ENCODE measurements at regions not wholly inside any gene's neighbourhood (a gene's known extent, or its start where the extent isn't known, plus 50 kb on each side); places are given as distances from the start of the nearest gene placed in this dataset.

DNA sequence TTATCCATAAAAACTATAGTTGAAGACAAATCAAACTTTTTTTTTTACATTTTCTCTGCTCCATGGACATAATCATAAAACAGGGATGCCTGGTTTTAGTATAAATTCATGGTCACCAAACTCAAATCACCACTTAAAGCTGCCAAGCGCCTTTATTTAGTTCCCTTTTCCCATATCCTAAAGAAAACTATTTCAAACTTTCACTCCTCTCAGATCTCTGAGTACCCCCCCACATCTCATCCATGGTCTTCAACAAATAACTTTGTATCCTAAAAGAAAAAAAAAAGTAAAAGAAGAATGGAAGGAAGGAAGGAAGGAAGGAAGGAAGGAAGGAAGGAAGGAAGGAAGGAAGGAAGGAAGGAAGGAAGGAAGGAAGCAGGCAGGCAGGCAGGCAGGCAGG, 1438.7 kb downstream of the C4orf33 start:
- FAIRE-seq (no peak), DNase-seq (ENCODE audit: low spot score in 2 of 2) (no peak)

DNA sequence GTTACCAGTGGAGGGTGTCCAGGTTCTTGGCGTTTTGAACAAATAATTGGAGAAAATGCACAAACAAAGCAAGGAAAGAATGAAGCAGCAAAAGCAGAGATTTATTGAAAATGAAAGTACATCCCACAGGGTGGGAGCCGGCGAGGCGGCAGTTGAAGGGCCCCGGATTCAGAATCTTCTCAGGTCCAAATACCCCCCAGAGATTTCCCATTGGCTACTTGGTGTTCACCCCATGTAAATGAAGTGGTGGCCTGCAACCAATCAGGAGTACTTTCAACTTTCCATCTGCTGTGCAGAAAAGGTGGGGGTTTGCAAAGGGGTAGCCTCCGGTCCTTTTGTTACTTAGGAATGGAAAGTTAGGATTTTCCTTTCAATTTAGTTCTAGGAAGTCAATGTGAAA, 1447.0 kb downstream of the C4orf33 start:
- DNase-seq (ENCODE audit: low spot score in 2 of 2) (no peak), FAIRE-seq (no peak)

DNA sequence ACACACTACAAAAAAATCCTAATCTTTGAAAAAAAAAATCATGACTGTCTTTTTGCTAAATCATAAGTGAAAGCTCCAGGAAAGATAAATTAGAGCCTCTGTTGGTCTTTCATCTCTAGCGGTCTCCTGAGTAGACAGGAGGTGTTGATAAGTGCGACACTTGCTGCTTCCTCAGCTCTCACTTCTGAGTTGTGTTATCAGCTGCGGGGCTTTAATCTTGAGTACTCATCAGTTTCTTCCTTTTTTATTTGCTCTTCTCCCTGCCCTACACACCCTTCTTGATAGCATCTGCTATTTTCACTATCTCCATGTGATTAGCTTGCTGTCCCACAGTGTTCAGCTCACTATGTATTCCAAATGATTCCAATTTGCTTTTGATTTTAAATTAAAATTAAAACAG, 1449.2 kb downstream of the C4orf33 start:
- DNase-seq (ENCODE audit: low spot score in 2 of 2) (no peak), FAIRE-seq (no peak)

DNA sequence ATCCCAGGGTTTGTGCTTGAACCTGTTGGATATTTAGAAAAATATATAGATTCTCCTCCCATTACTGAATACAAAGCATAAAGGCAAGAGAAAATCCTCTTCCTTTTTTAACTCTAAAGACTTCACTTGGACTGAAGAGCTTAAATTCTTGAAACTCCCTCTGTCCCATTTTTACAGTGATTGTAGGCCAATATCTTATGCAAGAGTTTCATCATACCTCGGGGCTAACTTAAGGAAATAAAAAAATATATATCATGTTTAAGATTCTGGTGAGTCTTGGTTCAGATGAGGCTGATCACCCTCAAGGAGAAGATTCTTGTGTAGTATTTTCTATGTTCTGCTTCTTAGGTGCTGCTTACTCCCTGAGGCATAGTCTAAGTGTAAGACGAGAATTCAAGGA, 1449.6 kb downstream of the C4orf33 start:
- DNase-seq (ENCODE audit: low spot score in 2 of 2): no peak
- FAIRE-seq: no peak

DNA sequence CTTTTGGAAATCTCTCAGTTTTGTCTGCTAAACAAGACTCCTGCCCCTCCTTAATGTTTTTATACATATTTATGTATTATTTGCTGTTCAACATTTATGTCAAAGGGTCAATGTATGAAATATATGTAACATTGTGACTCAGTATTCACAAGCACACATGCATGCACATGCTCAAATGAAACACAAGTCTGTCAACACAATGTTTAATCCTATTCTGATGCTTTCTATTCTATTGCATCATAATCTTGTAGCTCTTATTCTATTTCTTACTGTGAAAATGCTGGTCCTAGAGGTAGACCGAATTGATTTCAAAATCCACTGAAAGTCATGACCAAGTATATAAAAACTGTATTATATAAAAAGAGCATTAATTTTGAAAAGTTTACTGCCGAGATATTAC, 1463.3 kb downstream of the C4orf33 start:
- FAIRE-seq (no peak), DNase-seq (ENCODE audit: low spot score in 2 of 2) (no peak)

DNA sequence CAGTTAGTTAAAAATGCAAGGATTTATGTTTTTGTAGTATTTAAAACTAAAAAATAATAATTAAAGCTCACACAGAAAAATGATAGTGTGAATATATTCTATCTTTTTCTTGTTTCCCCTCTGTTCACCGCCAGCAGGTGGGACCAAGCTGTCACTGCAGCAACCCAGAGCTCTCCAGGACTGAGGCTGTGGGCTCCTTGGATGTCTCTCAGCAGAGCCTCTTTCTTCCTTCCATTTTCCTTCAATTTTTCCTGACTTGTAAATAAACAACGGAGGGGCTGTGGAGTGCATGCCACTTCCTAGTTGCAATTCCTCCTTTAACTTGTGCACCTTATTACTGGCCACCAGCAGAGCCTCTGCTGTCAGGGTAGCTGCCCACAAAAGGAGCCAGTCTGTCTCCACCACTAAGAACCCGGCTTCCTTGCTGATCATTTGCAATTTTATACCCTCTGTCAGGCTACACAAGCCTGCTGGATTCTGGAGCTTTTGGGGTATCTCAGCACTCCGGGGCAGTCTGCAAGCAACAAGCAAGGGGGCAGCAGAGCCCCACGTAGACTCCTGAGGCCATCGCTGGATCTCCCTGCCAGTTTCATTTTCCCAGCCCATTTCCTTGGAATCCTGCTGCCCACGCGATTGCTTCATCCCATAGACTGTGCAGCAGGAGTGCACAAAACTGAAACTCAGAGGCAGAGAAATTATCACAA, 1467.4 kb downstream of the C4orf33 start:
- no peak for FAIRE-seq
- peak in 1 of 2 donors; percentile 1 for DNase-seq (ENCODE audit: low spot score in 2 of 2)

DNA sequence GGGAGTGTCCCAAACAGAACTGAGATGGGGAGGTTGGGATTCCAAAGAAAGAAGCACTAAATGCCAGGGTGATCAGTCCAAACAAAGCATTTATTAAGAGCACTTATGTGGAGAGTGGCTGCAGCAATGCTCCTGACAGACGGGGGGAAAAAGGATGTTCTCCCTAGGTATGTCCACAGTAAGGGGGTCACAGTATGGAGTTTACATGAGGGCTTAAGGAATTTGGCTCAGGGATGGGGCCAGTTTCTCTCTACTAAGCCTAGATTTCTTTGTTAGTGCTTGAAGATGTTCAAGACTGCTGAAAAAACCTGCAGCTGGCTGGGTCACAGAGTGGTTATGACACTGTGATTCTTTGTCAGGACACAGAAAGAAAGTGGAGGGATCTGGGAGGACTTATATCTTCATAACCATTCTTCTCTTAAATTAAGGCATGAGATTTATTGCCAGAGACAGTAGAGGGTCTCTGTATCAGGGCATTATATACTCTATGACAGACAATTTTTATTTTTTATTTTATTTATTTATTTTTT, 1468.0 kb downstream of the C4orf33 start:
- no peak for DNase-seq (ENCODE audit: low spot score in 2 of 2)
- FAIRE-seq: no peak

DNA sequence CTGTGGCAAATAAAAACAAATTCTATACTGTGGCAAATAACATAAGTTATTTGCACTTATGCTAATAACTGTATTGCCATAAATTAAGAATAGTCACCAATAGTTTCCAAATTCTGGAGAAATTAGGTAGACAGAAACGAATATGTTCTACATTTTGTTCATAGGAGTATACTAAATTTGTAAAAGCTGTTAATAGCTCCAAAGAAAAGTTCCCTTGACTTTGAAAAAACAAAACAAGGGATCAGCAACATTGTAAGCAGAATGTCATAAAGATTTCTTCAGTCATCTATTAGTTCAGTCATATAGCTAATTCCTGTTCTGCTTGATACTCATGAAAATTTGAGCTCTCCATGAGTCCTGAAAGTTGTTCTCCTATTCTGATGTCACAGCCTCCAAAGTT, 1472.8 kb downstream of the C4orf33 start:
- DNase-seq (ENCODE audit: low spot score in 2 of 2) (no peak), FAIRE-seq (no peak)

DNA sequence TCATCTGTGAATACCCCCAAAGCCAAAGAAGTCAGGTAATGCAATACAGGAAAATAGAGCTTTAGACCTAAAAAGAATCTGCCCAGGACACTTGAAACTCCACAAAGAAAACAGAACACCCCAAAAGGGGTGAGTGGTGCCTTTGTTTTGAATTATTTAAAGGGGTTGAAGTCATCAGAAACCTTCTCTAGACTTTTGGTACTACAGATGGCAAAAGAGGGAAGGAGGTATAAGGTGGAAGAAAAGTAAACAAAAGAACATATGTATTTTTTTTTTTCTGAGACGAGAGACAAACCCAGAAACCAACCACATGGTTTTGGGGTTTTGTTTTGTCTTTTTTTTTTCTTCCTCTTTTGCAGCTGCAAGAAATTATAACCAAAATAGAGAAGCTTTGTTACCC, 1477.8 kb downstream of the C4orf33 start:
- no peak for DNase-seq (ENCODE audit: low spot score in 2 of 2)
- no peak for FAIRE-seq

DNA sequence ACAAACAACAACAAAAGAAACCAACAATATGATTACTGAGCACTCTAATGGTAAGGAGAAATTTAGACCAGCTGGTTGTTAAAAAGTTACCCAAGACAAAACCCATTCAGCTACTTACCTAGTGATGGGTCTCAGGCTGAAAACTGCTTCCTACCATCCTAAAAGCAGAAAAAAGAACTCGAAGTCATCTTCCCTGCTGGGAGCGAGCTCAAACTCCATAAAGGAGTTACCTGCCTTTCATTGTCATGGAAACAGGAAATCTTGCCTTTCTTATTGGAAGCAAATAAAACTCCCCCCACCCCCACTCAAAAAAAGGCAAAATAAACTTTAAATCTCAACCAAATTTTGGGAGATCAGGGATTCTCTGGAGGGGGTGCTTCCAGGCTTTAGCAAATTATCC, 1478.3 kb downstream of the C4orf33 start:
- DNase-seq (ENCODE audit: low spot score in 2 of 2): no peak
- no peak for FAIRE-seq

DNA sequence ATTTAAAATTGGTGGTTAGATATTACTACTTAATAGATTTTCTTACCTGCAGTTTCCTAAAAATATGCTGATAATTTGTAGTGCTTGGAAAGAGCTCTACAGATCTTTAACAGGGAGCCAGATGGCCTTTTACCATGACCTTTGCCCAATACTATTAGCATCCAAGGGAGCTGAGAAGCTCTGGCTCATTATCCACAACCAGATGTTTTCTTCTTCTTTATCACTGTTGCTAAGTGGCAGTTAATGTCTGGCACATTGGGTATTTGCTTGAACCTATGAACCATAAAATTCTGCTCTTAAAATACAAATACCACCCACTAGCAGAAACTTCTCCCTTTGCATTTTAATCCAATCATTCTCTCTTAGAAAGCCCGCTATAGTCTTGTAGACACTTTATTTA, 1480.3 kb downstream of the C4orf33 start:
- no peak for DNase-seq (ENCODE audit: low spot score in 2 of 2)
- FAIRE-seq: no peak

DNA sequence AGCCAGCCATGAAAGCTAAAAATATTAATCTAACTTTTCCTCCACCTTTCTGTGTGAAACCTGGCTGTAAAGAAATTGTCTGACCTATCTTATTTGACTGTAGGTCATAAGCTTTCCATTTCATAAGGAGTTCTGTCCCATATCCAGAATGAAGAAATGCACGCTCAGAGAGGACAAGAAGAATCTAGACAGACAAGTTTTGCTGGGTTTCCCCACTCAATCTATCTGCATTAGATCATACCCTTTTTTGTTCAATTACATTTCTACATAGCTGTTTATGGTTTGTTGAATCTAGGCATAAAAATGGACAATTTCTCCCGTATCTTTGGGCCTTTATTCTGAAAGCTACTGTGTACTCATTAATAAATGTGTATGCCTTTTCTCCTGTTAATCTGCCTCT, 1495.1 kb downstream of the C4orf33 start:
- FAIRE-seq (no peak), DNase-seq (ENCODE audit: low spot score in 2 of 2) (no peak)

DNA sequence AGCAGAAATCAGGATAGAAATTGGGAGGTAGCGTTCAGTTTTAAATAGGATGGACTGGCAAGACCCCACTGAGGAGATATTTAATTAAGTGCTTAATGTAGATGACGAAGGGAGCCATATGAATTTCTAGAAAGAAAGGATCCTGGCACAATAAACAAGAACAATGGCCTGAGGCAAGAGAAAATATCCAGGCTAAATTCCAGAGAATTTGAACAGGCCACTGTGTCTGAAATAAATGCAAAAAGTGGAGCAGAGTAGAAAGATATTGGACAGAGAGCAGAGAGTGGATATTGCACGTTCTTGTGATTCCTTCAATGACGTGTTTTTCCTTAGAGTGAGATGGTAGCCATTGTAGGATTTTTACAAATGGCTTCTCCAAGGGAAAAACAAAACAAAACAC, 1504.8 kb downstream of the C4orf33 start:
- FAIRE-seq (no peak), DNase-seq (ENCODE audit: low spot score in 2 of 2) (no peak)

DNA sequence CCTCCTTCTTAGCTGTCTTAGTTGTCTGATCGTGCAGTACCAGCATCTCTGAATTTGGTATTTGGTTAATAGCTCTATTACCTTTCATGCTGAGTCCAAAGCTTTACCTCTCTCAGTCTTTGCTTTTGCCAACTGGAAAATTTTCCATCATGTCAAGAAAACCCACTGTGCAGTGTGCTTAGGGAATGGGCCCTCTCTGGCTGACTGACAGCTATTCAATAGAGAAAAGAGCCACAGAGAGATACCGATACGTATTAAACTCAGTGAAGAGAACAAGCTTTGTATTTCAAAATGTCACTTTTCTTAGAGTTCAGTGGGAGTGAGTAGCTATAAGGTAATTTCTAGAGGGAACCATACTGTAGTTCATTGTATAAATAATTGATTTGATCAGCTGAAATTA, 1507.1 kb downstream of the C4orf33 start:
- FAIRE-seq: no peak
- no peak for DNase-seq (ENCODE audit: low spot score in 2 of 2)

DNA sequence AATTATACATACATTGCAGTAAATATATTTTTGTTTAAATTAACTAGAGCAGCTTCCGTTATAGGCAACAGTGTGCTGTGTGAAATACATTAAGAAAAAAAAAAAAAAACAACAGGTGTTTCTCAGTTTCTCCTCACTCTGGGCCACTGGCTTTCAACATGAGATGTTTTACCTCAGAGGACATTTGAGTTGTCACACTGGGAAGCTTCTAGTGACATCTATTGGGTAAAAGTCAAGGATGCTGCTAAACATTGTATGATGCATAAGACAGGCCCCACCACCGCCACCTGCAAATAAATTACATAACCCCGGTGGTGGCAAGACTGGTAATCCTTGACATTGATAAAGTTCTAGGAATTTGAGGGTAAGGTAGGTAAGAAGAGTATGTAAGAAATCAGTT, 1512.2 kb downstream of the C4orf33 start:
- FAIRE-seq: no peak

DNA sequence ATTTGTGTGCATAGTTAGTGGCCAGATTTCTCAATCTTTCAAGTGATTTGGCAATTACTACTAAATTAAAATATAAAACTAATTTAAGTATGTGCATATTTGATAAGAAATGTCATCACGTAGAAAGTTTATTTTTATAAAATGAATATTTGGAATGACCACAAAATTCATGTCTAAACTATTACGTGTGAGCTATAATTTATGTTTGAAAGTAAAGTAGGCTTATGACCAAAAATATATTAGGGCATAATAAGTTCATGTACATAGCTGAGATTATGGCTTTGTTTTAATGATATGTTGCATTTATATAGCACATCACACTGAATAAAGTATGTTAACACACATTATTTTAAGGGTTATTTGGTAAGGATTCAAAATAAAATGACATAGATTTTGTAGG, 1532.6 kb downstream of the C4orf33 start:
- no peak for DNase-seq (ENCODE audit: low spot score in 2 of 2)
- no peak for FAIRE-seq

More for the DNA sequence above, 1512.2 kb downstream of the C4orf33 start:
- DNase-seq (ENCODE audit: low spot score in 2 of 2): no peak

DNA sequence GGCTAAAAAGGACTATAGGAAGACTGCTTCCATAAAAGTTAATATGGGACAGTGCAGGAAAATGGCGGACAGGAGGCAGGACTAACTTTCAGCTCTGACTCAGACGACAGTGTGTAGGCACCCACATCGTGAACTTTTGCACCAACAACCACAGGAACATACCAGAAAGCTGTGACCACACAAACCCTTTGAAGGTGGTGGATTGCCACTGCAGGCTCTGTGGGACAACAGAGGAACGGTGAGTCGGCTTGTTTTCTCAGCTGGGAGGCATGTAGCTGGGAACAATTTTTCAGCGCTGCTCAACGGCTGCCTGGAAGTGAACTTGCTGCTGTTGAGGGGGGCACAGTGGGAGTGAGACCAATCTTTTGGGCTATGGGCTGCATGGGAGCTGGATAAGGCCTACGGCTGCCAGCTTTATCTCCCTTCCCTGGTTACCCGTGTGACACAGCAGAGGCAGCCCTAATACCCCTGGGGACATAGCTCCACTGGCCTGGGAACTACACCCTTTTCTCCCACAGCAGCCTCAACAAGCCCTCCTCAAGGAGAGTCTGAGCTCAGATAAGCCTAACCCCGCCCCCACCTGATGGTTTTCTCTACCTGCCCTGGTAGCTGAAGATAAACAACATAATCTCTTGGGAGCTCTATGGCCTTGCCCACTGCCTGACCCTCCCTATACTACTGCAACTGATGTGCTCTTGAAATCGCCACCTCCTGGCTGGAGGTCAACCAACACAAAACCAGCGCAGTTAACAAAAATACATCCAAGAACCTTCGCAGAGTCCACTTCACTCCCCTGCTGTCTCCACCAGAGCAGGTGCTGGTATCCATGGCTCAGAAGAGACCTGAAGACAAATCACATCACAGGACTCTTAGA, 1537.0 kb downstream of the C4orf33 start:
- no peak for FAIRE-seq

DNA sequence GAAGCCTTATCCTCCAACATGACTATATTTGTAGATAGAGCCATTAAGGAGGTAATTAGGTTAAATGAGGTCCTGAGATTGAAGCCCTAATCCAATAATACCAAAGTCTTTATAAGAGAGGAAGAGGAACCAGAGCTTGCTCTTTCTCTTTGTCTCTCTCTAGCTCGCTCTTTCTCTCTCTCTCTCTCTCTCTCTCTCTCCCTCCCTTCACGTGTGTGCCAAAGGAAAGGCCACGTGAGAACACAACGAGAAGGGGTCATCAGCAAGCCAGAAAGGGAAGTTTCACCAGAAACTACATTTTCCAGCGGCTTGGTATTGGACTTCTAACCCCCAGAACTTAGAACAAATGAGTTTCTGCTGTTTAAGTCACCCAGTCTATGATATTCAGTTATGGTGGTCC, 1540.5 kb downstream of the C4orf33 start:
- no peak for FAIRE-seq
- DNase-seq (ENCODE audit: low spot score in 2 of 2): no peak

More for the DNA sequence above, 1537.0 kb downstream of the C4orf33 start:
- DNase-seq (ENCODE audit: low spot score in 2 of 2): no peak

DNA sequence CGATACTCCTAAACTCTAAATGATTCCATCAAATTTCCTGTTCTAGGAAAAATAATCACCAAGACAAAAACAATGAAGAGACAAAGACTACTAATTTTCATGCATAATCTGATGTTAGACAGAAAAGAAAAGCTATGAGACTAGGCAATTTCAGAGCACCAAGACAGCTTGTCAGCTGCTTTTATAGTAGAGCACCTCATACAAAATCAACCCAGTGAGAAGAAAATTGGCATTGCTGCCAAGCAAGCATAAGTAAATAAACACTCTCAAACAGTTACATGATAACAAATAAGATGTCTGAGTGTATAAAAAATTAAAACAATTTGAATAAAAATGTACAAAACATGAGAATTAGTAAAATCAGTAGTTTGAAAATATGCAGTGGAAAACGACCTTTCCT, 1544.6 kb downstream of the C4orf33 start:
- FAIRE-seq (no peak), DNase-seq (ENCODE audit: low spot score in 2 of 2) (no peak)

DNA sequence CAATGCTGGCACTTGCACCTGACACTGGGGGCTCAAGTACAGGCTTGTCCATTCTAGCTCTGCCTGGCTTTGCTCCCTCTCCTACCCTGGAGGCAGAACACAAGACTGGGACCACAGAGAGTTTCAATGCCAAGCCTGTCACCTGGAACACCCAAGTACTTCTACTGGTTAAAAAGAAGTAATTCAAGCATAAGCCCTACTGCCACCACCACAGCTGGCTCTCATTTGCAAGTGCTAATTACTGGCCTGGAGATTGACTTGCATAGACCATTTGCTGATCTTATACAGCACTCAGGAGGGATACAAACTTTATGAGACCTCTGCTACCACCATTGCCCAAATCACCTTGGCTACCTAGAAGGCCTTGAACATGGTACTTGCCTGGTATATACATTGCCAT, 1550.9 kb downstream of the C4orf33 start:
- FAIRE-seq (no peak), DNase-seq (ENCODE audit: low spot score in 2 of 2) (no peak)

DNA sequence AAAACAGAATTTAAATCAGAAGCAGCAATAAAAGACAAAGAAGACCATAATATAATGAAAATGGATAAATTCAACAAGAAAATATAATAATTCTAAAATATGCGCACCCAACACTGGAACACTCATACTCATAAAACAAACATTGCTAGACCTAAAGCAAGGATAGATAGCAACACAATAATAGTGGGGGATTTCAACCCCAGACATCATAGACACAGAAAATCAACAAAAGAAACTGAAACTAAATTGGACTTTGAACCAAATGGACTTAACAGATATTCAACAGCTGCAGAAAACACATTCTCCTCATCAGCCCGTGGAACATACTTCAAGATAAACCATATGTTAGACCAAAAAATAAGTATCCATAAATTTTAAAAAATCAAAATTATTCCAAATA, 1552.6 kb downstream of the C4orf33 start:
- DNase-seq (ENCODE audit: low spot score in 2 of 2) (no peak), FAIRE-seq (no peak)

DNA sequence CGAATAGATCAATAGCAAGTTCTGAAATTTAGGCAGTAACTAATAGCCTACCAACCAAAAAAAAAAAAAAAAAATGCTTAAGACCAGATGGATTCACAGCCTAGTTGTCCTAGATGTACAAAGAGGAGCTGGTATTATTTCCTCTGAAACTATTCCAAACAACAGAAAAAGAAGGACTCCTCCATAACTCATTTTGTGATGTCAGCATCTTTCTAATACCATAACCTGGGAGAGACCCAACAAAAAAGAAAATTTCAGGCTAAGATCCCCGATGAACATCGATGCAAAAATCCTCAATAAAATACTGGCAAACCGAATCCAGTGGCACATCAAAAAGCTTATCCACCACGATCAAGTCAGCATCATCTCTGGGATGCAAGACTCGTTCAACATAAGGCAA, 1557.9 kb downstream of the C4orf33 start:
- FAIRE-seq (no peak), DNase-seq (ENCODE audit: low spot score in 2 of 2) (no peak)
